SK-N-SH (cell line): ENCODE measurements at regions not wholly inside any gene's neighbourhood (a gene's known extent, or its start where the extent isn't known, plus 50 kb on each side); places are given as distances from the start of the nearest gene placed in this dataset.

Experiments
- CTCF ChIA-PET: fragments of 300-600, 350-600 bp; formaldehyde crosslinking; extraction: SDS; loops from one replicate; lab custom pipeline; 2021; lab: Yijun Ruan, JAX
- POLR2A ChIA-PET: fragments of 350-600 bp; sonication (Branson Sonifier 250); formaldehyde crosslinking; extraction: SDS; loops from one replicate; lab custom pipeline; 2020; ENCODE audit warnings: antibody characterized with exemption, inconsistent platforms; lab: Yijun Ruan, JAX
- DNase-seq: peaks from one replicate; pipeline ENCODE4 v3.0.0; 2012
- H2AFZ ChIP-seq: fragments of 200-600 bp; sonication (generic); 2 replicates; pipeline ENCODE4 v1.8.1; 2016; ENCODE audit warnings: antibody characterized with exemption, mild to moderate bottlenecking, low read depth
- H3F3A ChIP-seq: fragments of 200-600 bp; sonication (generic); replicated peaks from 2 replicates; pipeline ENCODE3; 2016; ENCODE audit warnings: antibody characterized with exemption, mild to moderate bottlenecking; ENCODE audit not compliant: insufficient read depth
- H3K27ac ChIP-seq, 2 experiments: fragments of 200-500 bp in 1 of 2; fragments of 200-600 bp in 1 of 2; sonication (Bioruptor generic) in 1 of 2; sonication (generic), shearing (Covaris generic) in 1 of 2; 2 replicates each; pipeline versions ENCODE4 v1.5.1 to v1.6.1; 2014 to 2016; ENCODE audit warnings: low read depth in 2 of 2, inconsistent platforms in 1 of 2, low read length in 1 of 2, mild to moderate bottlenecking in 1 of 2, mixed read lengths in 1 of 2
- H3K27me3 ChIP-seq: fragments of 200-600 bp; sonication (generic), shearing (Covaris generic); 2 replicates; pipeline ENCODE4 v1.6.1; 2016; ENCODE audit warnings: mixed run types; ENCODE audit not compliant: insufficient read depth
- H3K36me3 ChIP-seq, 2 experiments: fragments of 200-500 bp in 1 of 2; fragments of 200-600 bp in 1 of 2; sonication (Bioruptor generic) in 1 of 2; sonication (generic) in 1 of 2; replicated peaks in 1 of 2; 2 replicates each; pipeline versions ENCODE3 to v1.5.1; 2014 to 2016; ENCODE audit warnings: low read length in 1 of 2, mild to moderate bottlenecking in 1 of 2; ENCODE audit not compliant: insufficient read depth in 2 of 2, control insufficient read depth in 1 of 2
- H3K4me1 ChIP-seq, 2 experiments: fragments of 200-500 bp in 1 of 2; fragments of 200-600 bp in 1 of 2; sonication (Bioruptor generic) in 1 of 2; sonication (generic), shearing (Covaris generic) in 1 of 2; 2 replicates each; pipeline versions ENCODE4 v1.5.1 to v1.6.1; 2014 to 2016; ENCODE audit warnings: low read depth in 1 of 2, low read length in 1 of 2, mixed run types in 1 of 2; ENCODE audit not compliant: insufficient read depth in 2 of 2, control insufficient read depth in 1 of 2
- H3K4me2 ChIP-seq: fragments of 200-600 bp; sonication (generic), shearing (Covaris generic); 2 replicates; pipeline ENCODE4 v1.6.1; 2017; ENCODE audit warnings: mixed run types
- H3K4me3 ChIP-seq, 2 experiments: fragments of 200-500 bp in 1 of 2; fragments of 200-600 bp in 1 of 2; sonication (Bioruptor generic) in 1 of 2; sonication (generic), shearing (Covaris generic) in 1 of 2; 2 replicates each; pipeline versions ENCODE4 v1.5.1 to v1.8.1; 2014 to 2016; ENCODE audit warnings: low read depth in 2 of 2, inconsistent platforms in 1 of 2, low read length in 1 of 2, mild to moderate bottlenecking in 1 of 2, mixed read lengths in 1 of 2, moderate library complexity in 1 of 2
- H3K79me2 ChIP-seq: fragments of 200-600 bp; sonication (generic); 2 replicates; pipeline ENCODE4 v1.8.1; 2017; ENCODE audit warnings: mild to moderate bottlenecking; ENCODE audit not compliant: insufficient read depth
- H3K9ac ChIP-seq: fragments of 200-600 bp; sonication (generic); 2 replicates; pipeline ENCODE4 v1.6.1; 2017; ENCODE audit warnings: mixed run types
- H3K9me2 ChIP-seq: fragments of 200-600 bp; sonication (generic); 2 replicates; pipeline ENCODE4 v1.6.1; 2017; ENCODE audit warnings: mixed run types
- H3K9me3 ChIP-seq: fragments of 200-600 bp; sonication (generic); 2 replicates; pipeline ENCODE4 v1.6.1; 2017; ENCODE audit warnings: mixed run types, mild to moderate bottlenecking, moderate library complexity
- H4K20me1 ChIP-seq: fragments of 200-600 bp; sonication (generic); 2 replicates; pipeline ENCODE4 v1.6.1; 2017; ENCODE audit warnings: mild to moderate bottlenecking, mixed run types; ENCODE audit not compliant: insufficient read depth
- CHD2 ChIP-seq: fragments of 150-350 bp; IDR thresholded peaks from 2 replicates; pipeline ENCODE4 v1.6.1; 2018; ENCODE audit warnings: low read length; ENCODE audit not compliant: partially characterized antibody
- CTCF ChIP-seq: fragments of 200-600 bp; sonication (generic); IDR thresholded peaks from 2 replicates; pipeline ENCODE4 v1.6.1; 2017; ENCODE audit warnings: antibody characterized with exemption, mild to moderate bottlenecking, moderate library complexity
- ELF1 ChIP-seq: IDR thresholded peaks from 2 replicates; pipeline ENCODE4 v1.4.0; 2012
- FOXJ3 ChIP-seq: sonication (generic); formaldehyde crosslinking; IDR thresholded peaks from 2 replicates; pipeline ENCODE4 v1.5.1; 2020; ENCODE audit warnings: mild to moderate bottlenecking, missing genetic modification reagents
- GABPA ChIP-seq: IDR thresholded peaks from 2 replicates; pipeline ENCODE4 v1.4.0; 2012; ENCODE audit warnings: low read depth, mild to moderate bottlenecking
- GATA2 ChIP-seq: sonication (generic); formaldehyde crosslinking; IDR thresholded peaks from 2 replicates; pipeline ENCODE4 v1.5.0; 2020; ENCODE audit warnings: mild to moderate bottlenecking, missing genetic modification reagents
- JUND ChIP-seq: IDR thresholded peaks from 2 replicates; pipeline ENCODE4 v1.4.0; 2012
- SIN3A ChIP-seq: IDR thresholded peaks from 2 replicates; pipeline ENCODE4 v1.6.1; 2012; ENCODE audit warnings: low read depth, mild to moderate bottlenecking, low read length, moderate library complexity, borderline replicate concordance
- TAF1 ChIP-seq: IDR thresholded peaks from 2 replicates; pipeline ENCODE4 v1.6.1; 2012; ENCODE audit warnings: low read depth, mild to moderate bottlenecking, low read length, moderate library complexity, borderline replicate concordance
- TCF12 ChIP-seq: IDR thresholded peaks from 2 replicates; pipeline ENCODE4 v1.4.0; 2012
- TEAD4 ChIP-seq: IDR thresholded peaks from 2 replicates; pipeline ENCODE4 v1.4.0; 2012; ENCODE audit warnings: mild to moderate bottlenecking, borderline replicate concordance; ENCODE audit not compliant: insufficient read depth
- USF1 ChIP-seq: IDR thresholded peaks from 2 replicates; pipeline ENCODE4 v1.4.0; 2012; ENCODE audit warnings: low read depth, borderline replicate concordance
- USF2 ChIP-seq: fragments of 150-350 bp; IDR thresholded peaks from 2 replicates; pipeline ENCODE4 v1.6.1; 2017; ENCODE audit warnings: antibody characterized with exemption, low read length, low read depth, borderline replicate concordance
- YY1 ChIP-seq: IDR thresholded peaks from 2 replicates; pipeline ENCODE4 v1.4.0; 2012; ENCODE audit warnings: low read depth, mild to moderate bottlenecking
- ZBTB33 ChIP-seq: IDR thresholded peaks from 2 replicates; pipeline ENCODE4 v1.4.0; 2012; ENCODE audit warnings: low read depth, borderline replicate concordance
- WGBS: methylation state at CpG from one replicate; pipeline ENCODE4 v1.1.6; 2017; ENCODE audit warnings: low lambda C conversion rate; 5-methylcytosine and 5-hydroxymethylcytosine counted together

- no peak overlapping the region for H3K9ac ChIP-seq
- H4K20me1 ChIP-seq: no peaks in the 10 kb centered on the region
- DNase-seq: no peak
- ChIA-PET CTCF (interaction anchor here (1.2 kb wide), 1 partner anchor 8 kb away, joined by 6 read pairs; no protein-coding TSS in a partner anchor), POLR2A (no interaction called here)
- H3K4me3 ChIP-seq: no peak overlapping the region
- H3F3A ChIP-seq: no peaks in the 10 kb centered on the region
- no peaks in the 10 kb centered on the region for H3K36me3 ChIP-seq
- H2AFZ ChIP-seq: no peak overlapping the region
- H3K27ac ChIP-seq: no peak overlapping the region
- no peaks in the 10 kb centered on the region for H3K9me3 ChIP-seq
- no peak for TF ChIP-seq USF2
- no peak for TF ChIP-seq TEAD4
- TF ChIP-seq SIN3A: no peak
- TF ChIP-seq USF1: no peak
- no peak for TF ChIP-seq YY1
- TF ChIP-seq CHD2: no peak
- no peak for TF ChIP-seq JUND
- no peak for TF ChIP-seq TAF1
- no peak for TF ChIP-seq FOXJ3 (CRISPR knock-in tag)
- H3K9me2 ChIP-seq: no peaks in the 10 kb centered on the region
- H3K4me2 ChIP-seq: no peak overlapping the region
- H3K79me2 ChIP-seq: no peaks in the 10 kb centered on the region
- no peaks in the 10 kb centered on the region for H3K27me3 ChIP-seq
- no peaks in the 10 kb centered on the region for H3K4me1 ChIP-seq
- WGBS: 87% methylated on average over 2 of the region's 2 CpGs
Measured at GRCh38 chr18:41720226-41720625, 234.8 kb upstream of the PIK3C3 start.

GRCh38 chr18:41719808-41720207 lies 235.2 kb upstream of the PIK3C3 start:
- H3K9ac ChIP-seq: no peak overlapping the region
- no peak overlapping the region for H3K27ac ChIP-seq
- no peak overlapping the region for H3K4me2 ChIP-seq
- no peak for TF ChIP-seq CTCF
- TF ChIP-seq ELF1: no peak
- TF ChIP-seq FOXJ3 (CRISPR knock-in tag): no peak
- TF ChIP-seq TEAD4: no peak
- TF ChIP-seq TCF12: no peak
- no peak for TF ChIP-seq JUND
- TF ChIP-seq GATA2: no peak
- TF ChIP-seq GABPA: no peak
- TF ChIP-seq ZBTB33: no peak
- no peak for TF ChIP-seq TAF1
- TF ChIP-seq SIN3A: no peak
- no peak for TF ChIP-seq YY1
- H3F3A ChIP-seq: no peaks in the 10 kb centered on the region
- no peaks in the 10 kb centered on the region for H3K79me2 ChIP-seq
- H3K27me3 ChIP-seq: no peaks in the 10 kb centered on the region
- H2AFZ ChIP-seq: no peak overlapping the region
- H4K20me1 ChIP-seq: no peaks in the 10 kb centered on the region
- no peaks in the 10 kb centered on the region for H3K9me3 ChIP-seq
- DNase-seq: no peak
- no peaks in the 10 kb centered on the region for H3K9me2 ChIP-seq
- H3K36me3 ChIP-seq: no peaks in the 10 kb centered on the region
- 45% methylated on average over 3 of the region's 3 CpGs for WGBS
- POLR2A ChIA-PET: no interaction called here
- CTCF ChIA-PET: no interaction called here
- H3K4me3 ChIP-seq: no peak overlapping the region
- no peaks in the 10 kb centered on the region; a peak in 1 of 4 replicates for H3K4me1 ChIP-seq
